Stimulated activated CD4-positive, alpha-beta T cell treated with anti-CD3 and anti-CD28 coated beads, Interleukin-1b, Interleukin-23, amount 100 ng/mL, for 1 hour (primary cell): ENCODE measurements at regions not wholly inside any gene's neighbourhood (a gene's known extent, or its start where the extent isn't known, plus 50 kb on each side); places are given as distances from the start of the nearest gene placed in this dataset.

Experiments
- DNase-seq, 2 donors: peaks; one replicate each; pipeline ENCODE4 v3.0.0-alpha.2; 2020; ENCODE audit warnings: low read depth in 2 of 2

- no peak for DNase-seq
These were observed 212.0 kb upstream of the MYT1L start for GRCh38 chr2:2542966-2543611.

DNA sequence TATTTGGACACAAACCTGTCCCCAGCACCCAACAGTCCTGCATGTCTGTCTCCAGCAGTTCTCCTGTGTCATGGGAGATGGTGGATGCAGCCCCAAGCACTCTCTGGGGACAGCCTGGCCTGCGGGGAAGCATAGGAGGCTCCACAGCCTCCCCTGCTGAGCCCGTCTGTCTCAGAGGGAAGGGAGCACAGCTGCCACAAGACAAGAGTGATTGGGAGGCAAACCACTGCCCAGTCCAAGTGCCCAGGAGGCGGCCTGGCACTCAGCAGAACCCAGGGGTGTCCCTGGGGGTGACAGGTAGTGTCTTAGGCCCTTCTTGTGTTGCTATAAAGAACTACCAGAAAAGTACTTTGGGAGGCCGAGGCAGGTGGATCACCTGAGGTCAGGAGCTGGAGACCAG is 211.2 kb upstream of the MYT1L start:
- no peak for DNase-seq

GRCh38 chr2:2540406-2540805 is 209.3 kb upstream of the MYT1L start:
- no peak for DNase-seq

DNA sequence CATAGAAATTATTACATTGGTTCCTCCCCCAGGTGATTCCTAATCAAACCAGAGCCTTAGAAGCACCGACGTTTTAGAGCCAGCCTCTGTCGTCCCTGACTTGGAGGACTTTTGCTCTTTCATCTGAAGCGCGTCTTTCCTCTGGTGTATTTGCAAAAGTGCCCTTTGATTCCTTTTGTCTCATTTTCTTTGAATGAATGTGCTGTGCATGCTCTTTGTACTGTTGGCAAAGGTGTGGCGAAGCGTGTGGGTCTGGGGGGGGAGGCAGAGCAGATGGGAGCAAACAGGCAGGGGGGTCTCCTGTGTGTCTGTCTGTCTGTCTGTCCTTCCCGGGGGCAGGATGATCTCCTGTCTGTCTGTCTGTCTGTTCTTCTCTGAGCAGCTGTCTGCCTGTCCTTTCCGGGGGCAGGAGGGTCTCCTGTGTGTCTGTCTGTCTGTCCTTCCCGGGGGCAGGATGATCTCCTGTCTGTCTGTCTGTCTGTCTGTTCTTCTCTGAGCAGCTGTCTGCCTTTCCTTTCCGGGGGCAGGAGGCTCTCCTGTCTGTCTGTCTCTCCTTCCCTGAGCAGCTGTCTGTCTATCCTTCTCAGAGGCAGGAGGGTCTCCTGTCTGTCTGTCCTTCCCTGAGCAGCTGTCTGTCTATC is 205.5 kb upstream of the MYT1L start:
- DNase-seq: no peak

GRCh38 chr2:2530334-2530733 is 199.3 kb upstream of the MYT1L start:
- DNase-seq: no peak

DNA sequence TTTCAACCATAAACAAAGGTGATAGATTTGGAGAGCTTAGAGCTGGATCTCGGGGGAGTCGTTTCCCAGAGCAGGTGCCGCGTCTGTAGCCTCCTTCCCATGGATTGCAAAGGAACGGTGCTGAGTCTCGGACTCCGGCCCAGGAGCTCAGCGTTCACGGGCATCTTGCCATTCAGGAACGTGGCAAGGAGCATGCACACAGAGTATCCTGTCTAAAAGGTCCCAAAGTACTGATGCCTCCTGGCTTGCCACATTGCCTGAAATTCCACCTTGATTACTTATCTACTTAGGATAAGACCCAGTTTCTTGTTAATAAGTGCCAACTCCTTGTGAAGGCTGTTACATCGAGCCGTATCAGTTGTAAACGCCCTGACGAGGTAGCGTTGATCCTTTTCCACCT is 197.8 kb upstream of the MYT1L start:
- DNase-seq: no peak

GRCh38 chr2:2527148-2527547 is 196.1 kb upstream of the MYT1L start:
- no peak for DNase-seq

DNA sequence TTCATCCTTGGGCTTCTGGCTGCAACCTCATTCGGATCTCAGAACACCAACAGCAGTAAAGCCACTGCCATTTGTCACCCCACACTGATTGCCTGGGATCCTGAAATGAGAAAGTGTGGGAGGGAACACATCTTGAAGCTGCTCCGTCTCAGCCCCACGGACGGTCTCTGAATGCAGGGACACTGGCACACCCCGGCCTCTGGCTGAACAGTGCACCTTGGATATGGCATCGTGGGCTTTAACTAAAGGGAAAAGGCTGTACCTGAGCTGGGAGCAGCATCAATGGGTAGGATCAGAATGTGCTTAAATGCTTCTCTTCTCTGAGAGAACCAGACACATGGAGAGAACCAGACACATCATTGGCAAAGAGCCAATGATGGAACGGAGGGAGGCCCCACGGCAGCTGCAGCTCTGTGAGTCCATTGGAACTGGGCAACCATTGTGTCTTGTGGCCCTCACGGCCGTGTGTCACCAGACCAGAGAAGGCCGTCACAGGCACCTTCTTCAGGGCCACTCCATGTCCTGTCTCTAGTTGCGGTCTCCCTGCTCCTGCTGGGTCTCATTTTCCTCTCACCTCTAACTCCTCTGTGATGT is 193.4 kb upstream of the MYT1L start:
- no peak for DNase-seq

- DNase-seq: no peak
These were observed 192.6 kb upstream of the MYT1L start for GRCh38 chr2:2523461-2524347.

GRCh38 chr2:2520401-2520811 is 189.3 kb upstream of the MYT1L start:
- no peak for DNase-seq

GRCh38 chr2:2519381-2519780 is 188.3 kb upstream of the MYT1L start:
- no peak for DNase-seq

DNA sequence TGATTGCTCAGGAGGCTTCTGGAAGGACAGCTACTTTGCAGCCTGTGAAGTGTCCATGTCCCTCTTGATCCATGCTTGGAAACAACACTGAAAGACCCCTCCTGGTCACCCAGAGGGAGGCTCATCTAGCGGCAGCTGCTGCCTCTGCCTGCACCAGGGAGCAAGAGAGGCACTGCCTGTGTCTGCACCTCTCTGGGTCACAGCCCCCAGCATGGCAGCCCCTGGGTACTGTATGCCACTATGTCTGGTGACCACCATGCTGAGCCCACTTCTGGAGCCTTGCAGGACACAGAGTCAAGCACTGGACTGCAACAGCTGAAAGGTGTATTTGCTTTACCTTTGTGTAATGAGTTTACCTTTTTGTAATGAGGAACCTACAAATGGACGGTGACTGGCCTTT is 186.3 kb upstream of the MYT1L start:
- no peak for DNase-seq

- DNase-seq: no peak
These were observed 185.3 kb upstream of the MYT1L start for GRCh38 chr2:2516386-2516785.

GRCh38 chr2:2512931-2513330 is 181.9 kb upstream of the MYT1L start:
- no peak for DNase-seq

DNA sequence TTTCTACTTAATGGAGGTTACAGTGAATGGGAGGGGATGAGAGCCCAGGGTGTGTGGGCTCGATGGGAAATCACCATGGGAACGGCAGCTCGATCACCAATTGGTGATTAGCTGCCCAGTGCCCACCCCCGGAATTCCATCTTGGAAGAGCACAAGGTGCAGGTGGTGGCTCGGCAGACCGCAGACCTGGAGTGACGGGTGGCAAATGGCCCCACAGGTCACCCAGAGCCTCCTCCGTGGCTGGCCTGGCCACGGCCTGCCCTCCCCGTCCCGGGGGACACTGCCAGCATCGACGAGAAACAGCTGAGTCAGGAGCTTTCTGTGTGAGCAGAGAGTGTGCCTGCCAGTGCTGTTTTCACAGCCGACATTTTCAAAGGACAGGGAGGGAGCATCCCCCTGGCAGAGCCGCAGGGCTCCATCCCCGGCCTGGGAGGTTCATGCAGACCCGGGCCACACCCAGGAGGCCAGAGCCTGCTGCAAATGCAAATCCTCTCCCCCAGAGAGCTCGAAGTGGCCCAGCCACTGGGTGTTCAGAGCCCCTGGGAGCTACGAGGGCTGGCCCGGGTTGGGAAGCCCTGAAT is 176.4 kb upstream of the MYT1L start:
- no peak for DNase-seq

DNA sequence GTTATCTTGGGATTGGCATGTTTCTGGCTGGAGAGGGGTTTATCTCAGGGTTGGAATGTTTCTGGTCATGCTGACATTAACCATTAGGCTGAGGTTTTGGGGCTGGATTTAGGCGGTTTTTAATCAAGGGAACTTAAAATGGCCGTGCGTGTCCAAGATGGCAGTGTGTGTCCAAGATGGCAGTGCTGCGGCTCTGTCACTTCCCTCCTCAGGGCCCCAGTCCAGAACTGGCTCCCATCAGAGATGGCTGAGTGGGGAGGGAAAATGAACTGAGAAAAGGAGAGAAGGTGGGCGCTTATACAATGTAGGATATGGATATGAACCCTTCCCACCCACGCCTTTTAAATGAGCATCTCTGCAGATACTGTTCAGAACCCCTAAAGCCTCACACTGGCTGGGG is 175.5 kb upstream of the MYT1L start:
- no peak for DNase-seq

- DNase-seq: no peak
These were observed 174.5 kb upstream of the MYT1L start for GRCh38 chr2:2505604-2506003.

DNA sequence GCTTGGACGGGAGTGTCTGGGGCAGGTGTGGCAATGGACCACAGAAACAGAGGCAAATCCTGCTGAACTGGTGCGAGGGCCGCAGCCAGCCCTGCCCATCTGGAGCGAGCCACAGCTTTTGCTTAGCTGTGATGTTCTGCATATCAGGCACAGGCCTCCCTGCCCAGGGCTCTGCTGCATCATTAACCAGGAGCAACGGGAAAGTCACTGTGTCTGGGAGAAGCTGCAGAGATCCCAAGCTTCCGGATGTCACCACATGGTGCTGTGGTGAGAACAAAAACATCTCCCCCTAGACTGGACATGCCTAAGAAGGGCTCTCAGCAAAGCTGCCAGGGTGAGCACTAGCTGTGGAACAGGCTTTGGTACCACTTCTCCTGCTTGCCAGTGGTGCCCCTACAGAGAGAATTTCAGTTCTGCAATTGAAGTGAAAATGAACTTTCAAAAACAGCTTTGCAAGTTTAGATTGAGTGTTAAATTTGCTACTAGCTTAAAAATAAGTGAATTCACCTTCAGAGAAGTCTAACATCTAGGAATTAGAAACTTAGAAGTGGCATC is 172.9 kb upstream of the MYT1L start:
- DNase-seq: no peak

DNA sequence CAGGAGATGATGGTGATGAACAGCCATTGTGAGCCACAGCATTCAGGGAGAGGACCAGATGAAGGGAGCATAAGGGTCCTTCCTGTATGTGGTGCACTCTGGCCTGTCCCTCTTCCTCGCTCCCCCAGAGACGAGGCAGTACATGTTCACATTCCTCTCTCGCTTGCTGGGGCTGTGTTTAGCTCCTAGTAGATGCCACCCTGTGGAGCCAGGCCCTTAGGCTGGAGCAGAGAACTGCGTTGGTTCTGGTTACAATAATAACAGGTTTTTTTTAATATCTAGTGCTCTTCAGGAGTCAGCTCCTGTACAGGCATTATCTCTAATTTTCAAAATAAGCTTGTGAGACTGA is 171.1 kb upstream of the MYT1L start:
- no peak for DNase-seq

GRCh38 chr2:2501454-2502200 is 170.6 kb upstream of the MYT1L start:
- no peak for DNase-seq

DNA sequence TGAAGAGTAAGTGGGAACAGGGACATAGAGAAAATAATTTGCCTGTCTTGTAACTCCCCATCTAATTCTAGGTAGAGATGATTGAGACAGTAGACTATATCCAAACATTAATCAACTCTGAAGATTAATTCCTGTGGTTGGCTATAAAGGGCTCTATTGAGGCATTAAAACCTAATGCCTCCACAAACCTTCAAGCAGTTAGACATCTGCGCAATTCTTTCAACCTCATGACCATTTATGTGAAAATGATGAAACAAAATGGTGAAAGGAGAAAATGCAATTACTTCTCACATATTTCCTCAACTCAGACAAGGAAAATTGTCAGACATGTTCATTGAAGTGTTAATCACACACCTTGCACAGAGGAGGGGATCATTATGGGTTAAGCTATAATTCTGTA is 164.5 kb upstream of the MYT1L start:
- DNase-seq: no peak
